ENCODE measurements at regions not wholly inside any gene's neighbourhood (a gene's known extent, or its start where the extent isn't known, plus 50 kb on each side); places are given as distances from the start of the nearest gene placed in this dataset.

DNA sequence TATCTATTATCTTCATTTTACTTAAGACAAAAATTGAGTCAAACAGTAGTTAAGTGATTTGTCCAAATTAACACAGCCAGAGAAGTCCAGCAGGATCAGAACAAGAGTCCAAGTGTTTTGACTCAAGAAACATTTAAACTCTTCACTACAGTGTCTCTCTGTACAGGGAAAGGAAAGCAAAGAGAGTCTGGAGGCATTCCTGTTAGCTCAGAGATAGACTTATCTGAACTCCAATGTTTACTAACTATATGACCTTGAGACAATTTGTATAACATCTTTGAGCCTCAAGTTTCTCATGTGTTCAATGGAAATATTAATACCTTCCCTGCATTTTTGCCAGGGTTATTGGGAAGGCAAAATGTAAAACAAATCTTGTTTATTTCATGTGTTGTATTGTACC, 849.1 kb downstream of the DIPK2A start:
- TF ChIP-seq, protein P1, sequence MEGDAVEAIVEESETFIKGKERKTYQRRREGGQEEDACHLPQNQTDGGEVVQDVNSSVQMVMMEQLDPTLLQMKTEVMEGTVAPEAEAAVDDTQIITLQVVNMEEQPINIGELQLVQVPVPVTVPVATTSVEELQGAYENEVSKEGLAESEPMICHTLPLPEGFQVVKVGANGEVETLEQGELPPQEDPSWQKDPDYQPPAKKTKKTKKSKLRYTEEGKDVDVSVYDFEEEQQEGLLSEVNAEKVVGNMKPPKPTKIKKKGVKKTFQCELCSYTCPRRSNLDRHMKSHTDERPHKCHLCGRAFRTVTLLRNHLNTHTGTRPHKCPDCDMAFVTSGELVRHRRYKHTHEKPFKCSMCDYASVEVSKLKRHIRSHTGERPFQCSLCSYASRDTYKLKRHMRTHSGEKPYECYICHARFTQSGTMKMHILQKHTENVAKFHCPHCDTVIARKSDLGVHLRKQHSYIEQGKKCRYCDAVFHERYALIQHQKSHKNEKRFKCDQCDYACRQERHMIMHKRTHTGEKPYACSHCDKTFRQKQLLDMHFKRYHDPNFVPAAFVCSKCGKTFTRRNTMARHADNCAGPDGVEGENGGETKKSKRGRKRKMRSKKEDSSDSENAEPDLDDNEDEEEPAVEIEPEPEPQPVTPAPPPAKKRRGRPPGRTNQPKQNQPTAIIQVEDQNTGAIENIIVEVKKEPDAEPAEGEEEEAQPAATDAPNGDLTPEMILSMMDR (IDR thresholded peaks at IDR 0.05; ENCODE audit: partially characterized antibody, unreplicated experiment): no peak
- H3K4me3 Mint-ChIP-seq (ENCODE audit: unreplicated experiment): no peak overlapping the region
- no peak for DNase-seq
- no peaks in the 10 kb centered on the region for H3K9me3 Mint-ChIP-seq (ENCODE audit: unreplicated experiment)
- peaks cover 7% of the 10 kb centered on the region for H3K4me1 Mint-ChIP-seq (ENCODE audit: low read depth, unreplicated experiment)
- no peak overlapping the region for H3K27ac Mint-ChIP-seq (ENCODE audit: unreplicated experiment)
- H3K36me3 Mint-ChIP-seq (ENCODE audit: unreplicated experiment): no peaks in the 10 kb centered on the region
- H3K27me3 Mint-ChIP-seq (ENCODE audit: unreplicated experiment): no peaks in the 10 kb centered on the region

DNA sequence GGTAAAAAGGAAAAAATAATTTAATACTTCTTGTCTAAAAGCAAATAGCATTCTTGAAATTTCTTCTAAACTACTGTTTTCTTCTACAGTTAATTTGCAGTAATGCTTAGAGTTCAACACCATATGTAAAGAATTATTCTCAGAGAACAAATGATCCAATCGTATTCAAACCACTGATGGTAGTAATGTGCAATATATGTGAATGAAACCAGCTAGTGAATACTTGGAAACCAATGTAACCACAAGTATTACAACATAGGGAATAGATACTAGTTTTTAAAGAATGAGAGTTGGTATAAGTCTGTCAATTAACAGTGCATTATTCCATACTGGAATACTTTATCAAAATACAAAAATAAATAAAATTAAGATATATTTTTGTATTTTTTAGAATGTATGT, 850.0 kb downstream of the DIPK2A start:
- no peak for DNase-seq
- H3K9me3 Mint-ChIP-seq (ENCODE audit: unreplicated experiment): no peaks in the 10 kb centered on the region
- H3K4me1 Mint-ChIP-seq (ENCODE audit: low read depth, unreplicated experiment): peaks cover 7% of the 10 kb centered on the region
- TF ChIP-seq, protein P1 (IDR thresholded peaks at IDR 0.05; ENCODE audit: partially characterized antibody, unreplicated experiment): no peak
- no peak overlapping the region for H3K4me3 Mint-ChIP-seq (ENCODE audit: unreplicated experiment)
- H3K27me3 Mint-ChIP-seq (ENCODE audit: unreplicated experiment): no peaks in the 10 kb centered on the region
- no peaks in the 10 kb centered on the region for H3K36me3 Mint-ChIP-seq (ENCODE audit: unreplicated experiment)
- no peak overlapping the region for H3K27ac Mint-ChIP-seq (ENCODE audit: unreplicated experiment)

DNA sequence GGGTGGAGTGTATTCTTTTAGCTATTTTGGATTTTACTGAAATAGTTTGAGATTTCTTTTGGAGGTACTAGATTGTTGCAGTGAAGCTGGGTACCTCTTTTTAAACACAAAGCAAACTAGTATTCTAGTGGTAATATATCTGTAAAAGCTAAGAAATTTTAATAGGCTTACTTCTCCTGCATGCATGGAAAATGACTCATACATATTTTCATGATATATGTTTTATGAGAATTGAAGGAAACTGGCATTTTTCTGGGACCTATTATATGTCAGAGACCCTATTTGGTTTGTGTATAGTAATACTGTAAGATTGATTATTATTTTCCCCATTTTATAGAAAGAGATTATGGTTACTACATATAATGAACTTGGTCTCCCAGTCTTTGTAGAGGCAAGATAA, 851.0 kb downstream of the DIPK2A start:
- no peak for DNase-seq
- Mint-ChIP-seq H3K4me1 (ENCODE audit: low read depth, unreplicated experiment) (peaks cover 7% of the 10 kb centered on the region), H3K9me3 (ENCODE audit: unreplicated experiment) (no peaks in the 10 kb centered on the region), H3K27ac (ENCODE audit: unreplicated experiment) (no peak overlapping the region), H3K36me3 (ENCODE audit: unreplicated experiment) (no peaks in the 10 kb centered on the region), H3K4me3 (ENCODE audit: unreplicated experiment) (no peak overlapping the region), H3K27me3 (ENCODE audit: unreplicated experiment) (no peaks in the 10 kb centered on the region)
- TF ChIP-seq, protein P1 (IDR thresholded peaks at IDR 0.05; ENCODE audit: partially characterized antibody, unreplicated experiment): no peak

DNA sequence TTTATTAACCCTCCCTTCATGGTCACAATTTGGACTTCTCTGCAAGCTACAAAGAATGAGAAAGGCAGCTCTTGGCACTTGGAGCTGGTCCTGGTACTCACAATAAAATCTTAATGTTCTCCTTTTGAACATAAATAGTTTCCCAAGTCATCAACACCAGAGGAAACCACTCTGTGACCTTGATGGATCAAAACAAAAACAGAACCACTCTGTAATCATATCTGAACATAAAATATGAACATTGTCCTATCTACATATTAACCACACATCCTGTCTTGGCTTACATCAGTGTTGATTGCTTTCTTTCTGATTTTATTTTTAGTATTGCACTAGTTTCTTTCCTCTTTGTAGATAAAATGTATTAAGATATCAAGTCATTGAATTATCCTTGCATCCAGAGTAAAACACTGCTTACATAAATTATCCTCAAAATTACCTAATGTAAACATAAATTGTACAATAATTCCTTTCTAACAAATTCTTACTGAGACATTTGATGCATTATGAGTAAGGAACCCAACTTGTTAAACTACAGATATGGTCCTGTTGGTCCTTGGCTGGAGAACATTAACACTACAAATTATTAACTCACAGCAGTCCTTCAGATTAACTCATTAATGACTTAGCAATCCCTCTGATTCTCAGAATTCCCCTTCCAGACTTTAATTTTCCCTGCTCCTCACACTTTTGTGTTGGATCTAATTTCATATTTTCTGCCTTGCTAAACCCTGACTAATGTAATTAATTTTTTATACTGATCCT, 860.5 kb downstream of the DIPK2A start:
- H3K27me3 Mint-ChIP-seq (ENCODE audit: unreplicated experiment): no peaks in the 10 kb centered on the region
- H3K4me1 Mint-ChIP-seq (ENCODE audit: low read depth, unreplicated experiment): no peaks in the 10 kb centered on the region
- H3K36me3 Mint-ChIP-seq (ENCODE audit: unreplicated experiment): no peaks in the 10 kb centered on the region
- H3K4me3 Mint-ChIP-seq (ENCODE audit: unreplicated experiment): no peak overlapping the region
- TF ChIP-seq, protein P1 (IDR thresholded peaks at IDR 0.05; ENCODE audit: partially characterized antibody, unreplicated experiment): no peak
- DNase-seq: no peak
- H3K27ac Mint-ChIP-seq (ENCODE audit: unreplicated experiment): no peak overlapping the region
- H3K9me3 Mint-ChIP-seq (ENCODE audit: unreplicated experiment): no peaks in the 10 kb centered on the region

DNA sequence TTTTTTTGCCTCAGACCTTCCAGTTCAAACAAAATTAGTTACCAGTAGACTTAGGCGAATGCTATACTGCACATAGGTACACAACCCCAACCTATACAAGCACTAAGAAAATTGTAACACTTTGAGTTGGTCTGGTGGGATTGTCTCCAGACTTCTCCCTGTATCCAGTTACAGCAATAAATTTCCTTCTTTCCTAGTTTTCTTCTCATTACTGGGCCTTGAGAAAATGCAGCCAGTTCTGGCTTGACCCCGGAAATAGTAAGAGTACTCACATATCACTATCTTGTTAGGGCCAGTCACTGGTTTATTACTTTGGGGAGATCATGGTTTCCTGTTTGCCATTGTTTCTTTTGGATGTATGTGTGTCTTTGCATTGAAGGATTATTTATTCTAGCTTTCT, 868.4 kb downstream of the DIPK2A start:
- no peak overlapping the region for H3K27ac Mint-ChIP-seq (ENCODE audit: unreplicated experiment)
- no peak for DNase-seq
- no peak overlapping the region for H3K4me3 Mint-ChIP-seq (ENCODE audit: unreplicated experiment)
- H3K27me3 Mint-ChIP-seq (ENCODE audit: unreplicated experiment): no peaks in the 10 kb centered on the region
- H3K4me1 Mint-ChIP-seq (ENCODE audit: low read depth, unreplicated experiment): no peaks in the 10 kb centered on the region
- H3K36me3 Mint-ChIP-seq (ENCODE audit: unreplicated experiment): peaks cover 15% of the 10 kb centered on the region
- TF ChIP-seq, protein P1 (IDR thresholded peaks at IDR 0.05; ENCODE audit: partially characterized antibody, unreplicated experiment): no peak
- no peaks in the 10 kb centered on the region for H3K9me3 Mint-ChIP-seq (ENCODE audit: unreplicated experiment)

Data from glutamatergic neuron (in vitro differentiated cells).